GM12878 (cell line): ENCODE measurements at regions not wholly inside any gene's neighbourhood (a gene's known extent, or its start where the extent isn't known, plus 50 kb on each side); places are given as distances from the start of the nearest gene placed in this dataset.

Experiments used
- ATAC-seq: fragments of 200-7000 bp; cut with Tn5 transposase; 3 replicates; pipeline ENCODE4 v1.9.1; 2020; ENCODE audit warnings: mild to moderate bottlenecking, moderate library complexity
- BruUV-seq: library from RNA; stranded (reverse); fragments of 400-500 nt; replicated peaks from 2 replicates; lab custom pipeline; 2021; lab: Mats Ljungman, UMichigan
- CTCF ChIA-PET: fragments of 300-600 bp; sonication (Branson Sonifier 250); formaldehyde crosslinking; extraction: SDS; loops from one replicate; lab custom pipeline; 2021; ENCODE audit warnings: inconsistent platforms; lab: Yijun Ruan, JAX
- POLR2A ChIA-PET: fragments of 350-600 bp; formaldehyde crosslinking; extraction: SDS; loops from one replicate; lab custom pipeline; 2021; ENCODE audit warnings: inconsistent platforms; lab: Charles Lee
- RAD21 ChIA-PET: fragments of 300-600 bp; sonication (Branson Sonifier 250); formaldehyde crosslinking; loops from one replicate; lab custom pipeline; 2023; ENCODE audit warnings: antibody characterized with exemption; ENCODE audit not compliant: unreplicated experiment; lab: Charles Lee
- SMC1A ChIA-PET: fragments of 300-600 bp; sonication (Branson Sonifier 250); formaldehyde crosslinking; loops from one replicate; lab custom pipeline; 2023; ENCODE audit not compliant: unreplicated experiment, uncharacterized antibody; lab: Charles Lee
- DNase-seq: peaks from one replicate; pipeline ENCODE4 v3.0.0-alpha.2; 2011; ENCODE audit warnings: low read depth, low spot score
- FAIRE-seq: peaks from 3 replicates; lab custom pipeline; 2011; peaks lifted over from hg19 to GRCh38; lab: Jason Lieb, UNC
- H2AFZ ChIP-seq: 2 replicates; pipeline ENCODE4 v1.6.0; 2011; ENCODE audit warnings: low read depth, low read length, control low read depth; ENCODE audit not compliant: control insufficient read depth
- H3K27ac ChIP-seq: 2 replicates; pipeline ENCODE4 v1.5.1; 2011; ENCODE audit warnings: control low read depth; ENCODE audit not compliant: control insufficient read depth, insufficient read depth
- H3K27me3 ChIP-seq, 2 experiments: replicated peaks in 1 of 2; 2 replicates each; pipeline versions ENCODE4 v1.6.0 to v1.6.1; 2011; ENCODE audit warnings: low read length in 1 of 2; ENCODE audit not compliant: control insufficient read depth in 2 of 2, insufficient read depth in 2 of 2
- H3K36me3 ChIP-seq, 2 experiments: 2 replicates each; pipeline ENCODE4 v1.5.1; 2011; ENCODE audit warnings: low read length in 1 of 2; ENCODE audit not compliant: control insufficient read depth in 2 of 2, insufficient read depth in 2 of 2
- H3K4me1 ChIP-seq: 2 replicates; pipeline ENCODE4 v1.6.1; 2011; ENCODE audit warnings: mild to moderate bottlenecking, low read length, moderate library complexity, mixed read lengths; ENCODE audit not compliant: control insufficient read depth, insufficient read depth
- H3K4me2 ChIP-seq: 2 replicates; pipeline ENCODE4 v1.6.0; 2011; ENCODE audit warnings: control low read depth; ENCODE audit not compliant: control insufficient read depth, insufficient read depth
- H3K4me3 ChIP-seq: fragments of 200-600 bp; sonication (generic); 2 replicates; pipeline ENCODE4 v1.5.1; 2016
- H3K79me2 ChIP-seq: 2 replicates; pipeline ENCODE4 v1.6.0; 2011; ENCODE audit warnings: low read length; ENCODE audit not compliant: control insufficient read depth, insufficient read depth
- H3K9ac ChIP-seq: 2 replicates; pipeline ENCODE4 v1.8.0; 2011; ENCODE audit warnings: low read length, control low read depth, mixed read lengths; ENCODE audit not compliant: control insufficient read depth, insufficient read depth
- H3K9me3 ChIP-seq: replicated peaks from 3 replicates; pipeline ENCODE4 v1.5.1; 2011; ENCODE audit warnings: mild to moderate bottlenecking, low read length; ENCODE audit not compliant: control insufficient read depth, insufficient read depth
- H4K20me1 ChIP-seq: 2 replicates; pipeline ENCODE4 v1.6.0; 2011; ENCODE audit not compliant: control insufficient read depth, insufficient read depth
- ATF3 ChIP-seq: IDR thresholded peaks from 2 replicates; pipeline ENCODE4 v1.6.1; 2011; ENCODE audit warnings: low read depth, mild to moderate bottlenecking, low read length, moderate library complexity, borderline replicate concordance; ENCODE audit errors: extremely low read depth
- CEBPB ChIP-seq, 2 experiments: fragments of 150-350 bp in 1 of 2; IDR thresholded peaks; 2 replicates each; pipeline ENCODE4 v1.6.1; 2012 to 2014; ENCODE audit warnings: low read depth in 2 of 2, low read length in 2 of 2, borderline replicate concordance in 1 of 2, inconsistent platforms in 1 of 2
- ESRRA ChIP-seq: IDR thresholded peaks from 2 replicates; pipeline ENCODE4 v1.6.1; 2012; ENCODE audit warnings: mild to moderate bottlenecking, low read length, improper control_type of control experiment
- IRF5 ChIP-seq: fragments of 450-650 bp; IDR thresholded peaks from 2 replicates; pipeline ENCODE4 v1.6.1; 2017; ENCODE audit warnings: borderline replicate concordance
- LARP7 ChIP-seq: fragments of 450-650 bp; IDR thresholded peaks from 2 replicates; pipeline ENCODE4 v1.6.1; 2017; ENCODE audit warnings: mild to moderate bottlenecking
- MEF2B ChIP-seq: fragments of 450-650 bp; IDR thresholded peaks from 2 replicates; pipeline ENCODE4 v1.6.1; 2018; ENCODE audit warnings: mild to moderate bottlenecking, moderate library complexity; ENCODE audit not compliant: partially characterized antibody, poor library complexity, severe bottlenecking
- NFIC ChIP-seq: IDR thresholded peaks from 2 replicates; pipeline ENCODE4 v1.6.1; 2012; ENCODE audit warnings: low read depth, mild to moderate bottlenecking, inconsistent platforms, low read length, moderate library complexity
- NR2F1 ChIP-seq: fragments of 450-650 bp; conservative IDR thresholded peaks from 2 replicates; pipeline ENCODE4 v1.6.1; 2017; ENCODE audit warnings: mild to moderate bottlenecking
- PAX5 ChIP-seq: IDR thresholded peaks from 2 replicates; pipeline ENCODE4 v1.6.1; 2011; ENCODE audit warnings: low read depth, low read length, borderline replicate concordance
- POU2F2 ChIP-seq: IDR thresholded peaks from 3 replicates; pipeline ENCODE4 v1.6.1; 2011; ENCODE audit warnings: low read depth, mild to moderate bottlenecking, low read length, borderline replicate concordance
- RELB ChIP-seq: fragments of 450-650 bp; IDR thresholded peaks from 2 replicates; pipeline ENCODE4 v1.6.1; 2017; ENCODE audit warnings: low read depth, mild to moderate bottlenecking, moderate library complexity
- SMAD5 ChIP-seq: IDR thresholded peaks from 2 replicates; pipeline ENCODE4 v1.6.1; 2016; ENCODE audit warnings: antibody characterized with exemption, low read depth
- TAF1 ChIP-seq: IDR thresholded peaks from 2 replicates; pipeline ENCODE4 v1.6.1; 2011; ENCODE audit warnings: mild to moderate bottlenecking, low read depth, low read length, borderline replicate concordance
- USF1 ChIP-seq: IDR thresholded peaks from 2 replicates; pipeline ENCODE4 v1.6.1; 2011; ENCODE audit warnings: borderline replicate concordance, low read depth, mild to moderate bottlenecking, moderate library complexity, mixed read lengths, low read length; ENCODE audit not compliant: insufficient read depth; ENCODE audit errors: extremely low read length
- ZBTB33 ChIP-seq: fragments of 450-650 bp; IDR thresholded peaks from 2 replicates; pipeline ENCODE4 v1.6.1; 2017; ENCODE audit warnings: mild to moderate bottlenecking
- WGBS: methylation state at CpG from one replicate; pipeline ENCODE4 v1.1.6; 2016; ENCODE audit warnings: low lambda C conversion rate; ENCODE audit not compliant: insufficient replicate concordance, insufficient coverage; ENCODE audit errors: missing lambda C conversion rate; 5-methylcytosine and 5-hydroxymethylcytosine counted together
- in situ Hi-C: fragments of 300-500 bp; cut with MboI; formaldehyde crosslinking; loops from 9 replicates; pipeline ENCODE4 v1.14.3; 2018; ENCODE audit warnings: mixed read lengths
- intact Hi-C: fragments of 100-400 bp; cut with micrococcal nuclease; formaldehyde crosslinking; loops from one replicate; pipeline ENCODE4 v1.14.2; 2022; ENCODE audit not compliant: unreplicated experiment

GRCh38 chr2:11983401-11983800, 237.0 kb downstream of the LPIN1 start:
- in situ Hi-C loops (no loop called here), intact Hi-C loops (no loop called here)
- BruUV-seq: no TSS peak
- Histone ChIP-seq H4K20me1 (no peaks in the 10 kb centered on the region), H3K27me3 (no peaks in the 10 kb centered on the region), H3K27ac (no peak overlapping the region), H3K4me2 (no peak overlapping the region), H3K9ac (no peak overlapping the region), H3K36me3 (peaks cover 0 to 13% of the 10 kb centered on the region in 2 experiments; a peak in 2 of 4 replicates), H3K4me1 (peaks cover 3% of the 10 kb centered on the region; the same call in 1 of the 2 replicates), H2AFZ (no peak overlapping the region), H3K79me2 (no peaks in the 10 kb centered on the region; the same call in none of the 2 replicates), H3K9me3 (peaks cover 2% of the 10 kb centered on the region; the same call in 1 of the 3 replicates), H3K4me3 (no peak overlapping the region)
- SMC1A ChIA-PET: interaction anchor here (0.6 kb wide), 1 partner anchor 270 kb away, joined by 4 read pairs; no protein-coding TSS in a partner anchor
- RAD21 ChIA-PET: no interaction called here
- CTCF ChIA-PET: no interaction called here
- ATAC-seq: no peak
- no peak for DNase-seq
- no peak for FAIRE-seq
- WGBS: 90% methylated on average over 4 of the region's 4 CpGs
- POLR2A ChIA-PET: no interaction called here
- TF ChIP-seq RELB: no peak
- no peak for TF ChIP-seq PAX5
- TF ChIP-seq LARP7: no peak
- no peak for TF ChIP-seq NFIC
- no peak for TF ChIP-seq MEF2B
- TF ChIP-seq POU2F2: no peak
- no peak for TF ChIP-seq IRF5
- TF ChIP-seq CEBPB (IDR thresholded peaks at IDR 0.05; ENCODE audit: borderline replicate concordance in 1 of 2, low read depth in 2 of 2, low read length in 2 of 2): no peak
- no peak for TF ChIP-seq NR2F1
- no peak for TF ChIP-seq ZBTB33
- no peak for TF ChIP-seq TAF1
- TF ChIP-seq ATF3: no peak
- TF ChIP-seq USF1: no peak
- no peak for TF ChIP-seq ESRRA
- TF ChIP-seq SMAD5: no peak
